Activated gamma-delta T cell treated with anti-CD3 and anti-CD28 coated beads, Interleukin-2, amount 50 U/mL, for 16 hours (primary cell): ENCODE measurements at regions not wholly inside any gene's neighbourhood (a gene's known extent, or its start where the extent isn't known, plus 50 kb on each side); places are given as distances from the start of the nearest gene placed in this dataset.
A peak's percentile ranks its signal among the peaks of the same experiment; 100 is the strongest.

Experiments used
- DNase-seq: peaks from one replicate; pipeline ENCODE4 v3.0.0-alpha.2; 2020; ENCODE audit warnings: low read depth

- no peak for DNase-seq
Observed at GRCh38 chr1:87437663-87438295, 109.1 kb downstream of the LMO4 start.

GRCh38 chr1:87439821-87440220 lies 111.1 kb downstream of the LMO4 start:
- no peak for DNase-seq

GRCh38 chr1:87449348-87449963 lies 120.8 kb downstream of the LMO4 start:
- DNase-seq = peak; percentile 2

GRCh38 chr1:87450136-87450535 lies 121.5 kb downstream of the LMO4 start:
- DNase-seq = no peak

- no peak for DNase-seq
Observed at GRCh38 chr1:87450615-87451209, 122.0 kb downstream of the LMO4 start.

GRCh38 chr1:87451229-87451920 lies 122.7 kb downstream of the LMO4 start:
- no peak for DNase-seq

- no peak for DNase-seq
Observed at GRCh38 chr1:87452648-87453047, 124.0 kb downstream of the LMO4 start.

GRCh38 chr1:87457408-87457807 lies 128.7 kb downstream of the LMO4 start:
- no peak for DNase-seq

GRCh38 chr1:87462894-87463293 lies 134.2 kb downstream of the LMO4 start:
- no peak for DNase-seq

GRCh38 chr1:87464022-87464490 lies 135.4 kb downstream of the LMO4 start:
- DNase-seq = no peak

- DNase-seq = no peak
Observed at GRCh38 chr1:87466621-87467020, 137.9 kb downstream of the LMO4 start.

- no peak for DNase-seq
Observed at GRCh38 chr1:87472716-87473115, 144.0 kb downstream of the LMO4 start.

- DNase-seq = no peak
Observed at GRCh38 chr1:87473203-87473661, 144.6 kb downstream of the LMO4 start.

- no peak for DNase-seq
Observed at GRCh38 chr1:87474098-87474497, 145.4 kb downstream of the LMO4 start.

GRCh38 chr1:87478231-87478630 lies 149.6 kb downstream of the LMO4 start:
- DNase-seq = no peak

GRCh38 chr1:87495147-87495546 lies 166.5 kb downstream of the LMO4 start:
- no peak for DNase-seq

GRCh38 chr1:87495870-87496269 lies 167.2 kb downstream of the LMO4 start:
- no peak for DNase-seq

- DNase-seq = no peak
Observed at GRCh38 chr1:87497380-87498203, 168.9 kb downstream of the LMO4 start.

GRCh38 chr1:87501738-87502137 lies 173.1 kb downstream of the LMO4 start:
- no peak for DNase-seq

GRCh38 chr1:87505391-87505983 lies 176.8 kb downstream of the LMO4 start:
- no peak for DNase-seq

GRCh38 chr1:87506147-87506546 lies 177.5 kb downstream of the LMO4 start:
- DNase-seq = no peak
